ENCODE measurements at regions not wholly inside any gene's neighbourhood (a gene's known extent, or its start where the extent isn't known, plus 50 kb on each side); places are given as distances from the start of the nearest gene placed in this dataset.

DNA sequence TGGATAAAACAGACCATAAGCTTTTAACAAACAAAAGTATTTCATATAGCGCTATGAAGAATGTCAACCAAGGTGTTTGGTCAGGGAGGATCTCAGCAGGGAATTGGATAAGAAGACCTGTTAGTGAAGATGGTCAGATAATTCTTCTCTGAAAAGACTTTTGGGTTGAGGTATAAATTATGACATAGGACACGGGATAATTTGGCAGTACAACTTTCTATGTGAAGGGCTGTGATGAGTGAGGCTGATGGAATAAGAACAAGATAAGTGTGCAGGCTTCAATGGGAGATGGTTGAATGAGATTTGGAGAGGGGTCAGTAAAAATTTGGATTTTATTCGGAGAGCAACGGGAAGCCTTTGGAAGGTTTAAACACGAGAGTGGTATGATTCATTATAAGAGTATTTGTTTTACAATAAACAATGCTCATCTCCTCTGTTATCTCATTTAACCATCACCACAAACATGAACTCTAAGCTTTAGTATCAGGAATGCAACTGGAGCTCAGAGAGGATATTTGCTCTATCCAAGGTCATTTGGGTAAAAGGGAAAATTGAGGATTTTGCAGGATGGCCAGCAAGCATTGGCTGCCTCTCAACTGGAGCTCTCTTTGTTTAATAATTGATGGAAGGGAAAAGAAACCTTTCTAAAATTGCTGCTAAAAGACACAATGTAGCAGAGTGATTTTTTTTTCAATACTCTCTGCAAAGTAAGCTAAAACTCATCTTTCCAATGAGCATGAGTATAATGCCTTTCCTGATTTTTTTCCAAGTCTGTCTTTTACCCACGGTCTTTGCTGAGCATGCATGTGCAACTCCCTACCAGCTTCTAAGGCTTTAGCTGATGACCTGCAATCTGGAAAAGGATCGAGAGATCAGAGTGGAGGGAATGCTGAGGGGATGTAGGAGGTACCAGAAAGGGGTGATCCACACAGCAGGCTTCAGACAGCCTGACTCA is 534.0 kb downstream of the CBLN4 start:
- TF ChIP-seq, protein P1, sequence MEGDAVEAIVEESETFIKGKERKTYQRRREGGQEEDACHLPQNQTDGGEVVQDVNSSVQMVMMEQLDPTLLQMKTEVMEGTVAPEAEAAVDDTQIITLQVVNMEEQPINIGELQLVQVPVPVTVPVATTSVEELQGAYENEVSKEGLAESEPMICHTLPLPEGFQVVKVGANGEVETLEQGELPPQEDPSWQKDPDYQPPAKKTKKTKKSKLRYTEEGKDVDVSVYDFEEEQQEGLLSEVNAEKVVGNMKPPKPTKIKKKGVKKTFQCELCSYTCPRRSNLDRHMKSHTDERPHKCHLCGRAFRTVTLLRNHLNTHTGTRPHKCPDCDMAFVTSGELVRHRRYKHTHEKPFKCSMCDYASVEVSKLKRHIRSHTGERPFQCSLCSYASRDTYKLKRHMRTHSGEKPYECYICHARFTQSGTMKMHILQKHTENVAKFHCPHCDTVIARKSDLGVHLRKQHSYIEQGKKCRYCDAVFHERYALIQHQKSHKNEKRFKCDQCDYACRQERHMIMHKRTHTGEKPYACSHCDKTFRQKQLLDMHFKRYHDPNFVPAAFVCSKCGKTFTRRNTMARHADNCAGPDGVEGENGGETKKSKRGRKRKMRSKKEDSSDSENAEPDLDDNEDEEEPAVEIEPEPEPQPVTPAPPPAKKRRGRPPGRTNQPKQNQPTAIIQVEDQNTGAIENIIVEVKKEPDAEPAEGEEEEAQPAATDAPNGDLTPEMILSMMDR (IDR thresholded peaks at IDR 0.05), result no peak
- no peak for TF ChIP-seq POLR2A (IDR thresholded peaks at IDR 0.05)
